ENCODE measurements at regions not wholly inside any gene's neighbourhood (a gene's known extent, or its start where the extent isn't known, plus 50 kb on each side); places are given as distances from the start of the nearest gene placed in this dataset.
A peak's percentile ranks its signal among the peaks of the same experiment; 100 is the strongest.

DNA sequence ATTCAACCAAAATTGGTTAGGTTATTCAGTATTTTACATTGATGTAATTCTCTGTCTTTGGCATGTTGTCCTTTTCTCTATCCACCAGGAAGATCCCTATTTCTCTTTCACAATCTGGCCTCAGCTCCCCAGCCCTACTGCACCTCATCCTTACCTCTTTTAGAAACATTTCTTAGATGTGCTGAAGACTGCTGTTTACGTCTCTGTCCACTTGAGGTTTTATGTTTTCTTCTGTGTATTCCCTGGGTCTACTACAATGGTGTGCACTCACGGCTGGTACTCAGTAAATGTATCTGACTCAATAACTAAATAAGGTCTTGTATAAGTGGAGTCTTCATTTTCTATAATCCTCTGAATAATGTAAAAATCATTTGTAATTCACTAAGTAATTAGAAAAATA is 822.7 kb downstream of the DTWD2 start:
- no peak overlapping the region for H3K4me3 ChIP-seq (replicated peaks in 1 of 2; ENCODE audit: low read depth in 2 of 2, low read length in 2 of 2)
- DNase-seq (ENCODE audit: low read depth in 2 of 2) = no peak
- no peak for TF ChIP-seq CTCF (IDR thresholded peaks at IDR 0.05; ENCODE audit: low read depth, low read length)

- no peak for DNase-seq (ENCODE audit: low read depth in 2 of 2)
- TF ChIP-seq CTCF (IDR thresholded peaks at IDR 0.05; ENCODE audit: low read depth, low read length) = no peak
- no peak overlapping the region for H3K4me3 ChIP-seq (replicated peaks in 1 of 2; ENCODE audit: low read depth in 2 of 2, low read length in 2 of 2)
Measured at GRCh38 chr5:118156181-118156580, 832.2 kb downstream of the DTWD2 start.

- no peak for TF ChIP-seq CTCF (IDR thresholded peaks at IDR 0.05; ENCODE audit: low read depth, low read length)
- H3K4me3 ChIP-seq (replicated peaks in 1 of 2; ENCODE audit: low read depth in 2 of 2, low read length in 2 of 2) = no peak overlapping the region
- no peak for DNase-seq (ENCODE audit: low read depth in 2 of 2)
Measured at GRCh38 chr5:118146824-118147223, 841.5 kb downstream of the DTWD2 start.

DNA sequence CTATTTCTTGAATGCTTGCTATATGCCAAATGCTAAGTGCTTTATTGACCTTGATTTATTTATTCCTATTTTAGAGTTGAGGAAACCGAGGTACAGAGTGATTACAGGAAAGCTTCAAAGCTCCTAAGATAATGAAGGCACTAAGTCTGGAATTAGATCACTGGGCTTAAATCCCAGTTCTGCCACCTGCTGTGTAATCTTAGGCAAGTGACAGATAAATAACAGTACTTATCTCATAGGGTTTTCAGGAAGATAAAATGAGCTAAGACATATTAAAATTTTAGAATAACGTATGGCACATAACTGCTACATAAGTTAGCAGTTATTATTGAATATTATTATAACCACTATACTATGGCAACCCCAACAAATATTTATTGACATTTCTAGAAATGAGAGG is 843.8 kb downstream of the DTWD2 start:
- no peak for TF ChIP-seq CTCF (IDR thresholded peaks at IDR 0.05; ENCODE audit: low read depth, low read length)
- no peak overlapping the region for H3K4me3 ChIP-seq (replicated peaks in 1 of 2; ENCODE audit: low read depth in 2 of 2, low read length in 2 of 2)
- DNase-seq (ENCODE audit: low read depth in 2 of 2) = no peak

- no peak for TF ChIP-seq CTCF (IDR thresholded peaks at IDR 0.05; ENCODE audit: low read depth, low read length)
- no peak for DNase-seq (ENCODE audit: low read depth in 2 of 2)
- no peak overlapping the region for H3K4me3 ChIP-seq (replicated peaks in 1 of 2; ENCODE audit: low read depth in 2 of 2, low read length in 2 of 2)
Measured at GRCh38 chr5:118139361-118139760, 849.0 kb downstream of the DTWD2 start.

DNA sequence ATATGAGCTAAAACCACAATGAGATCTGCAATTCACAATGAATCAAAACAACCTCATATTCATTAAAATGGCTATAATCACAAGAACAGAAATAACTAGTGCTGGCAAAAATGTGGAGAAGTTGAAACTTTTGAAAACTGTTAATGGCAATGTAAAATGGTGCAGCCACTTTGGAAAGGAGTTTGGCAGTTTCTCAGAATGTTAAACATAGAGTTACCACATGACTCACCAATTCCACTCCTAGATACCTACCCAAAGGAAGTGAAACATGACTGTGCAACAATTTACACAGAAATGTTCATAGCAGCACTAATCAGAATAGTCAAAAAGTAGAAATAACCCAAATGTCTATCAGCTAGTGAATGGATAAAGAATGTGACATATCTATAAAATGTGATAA is 862.2 kb downstream of the DTWD2 start:
- peak in 1 of 2 donors; percentile 6 for DNase-seq (ENCODE audit: low read depth in 2 of 2)
- no peak overlapping the region for H3K4me3 ChIP-seq (replicated peaks in 1 of 2; ENCODE audit: low read depth in 2 of 2, low read length in 2 of 2)
- TF ChIP-seq CTCF (IDR thresholded peaks at IDR 0.05; ENCODE audit: low read depth, low read length) = no peak

GRCh38 chr5:118125687-118126086 is 862.7 kb downstream of the DTWD2 start:
- no peak for DNase-seq (ENCODE audit: low read depth in 2 of 2)
- H3K4me3 ChIP-seq (replicated peaks in 1 of 2; ENCODE audit: low read depth in 2 of 2, low read length in 2 of 2) = no peak overlapping the region
- TF ChIP-seq CTCF (IDR thresholded peaks at IDR 0.05; ENCODE audit: low read depth, low read length) = no peak
